OCI-LY7 (cell line): ENCODE measurements at regions not wholly inside any gene's neighbourhood (a gene's known extent, or its start where the extent isn't known, plus 50 kb on each side); places are given as distances from the start of the nearest gene placed in this dataset.
A peak's percentile ranks its signal among the peaks of the same experiment; 100 is the strongest.

ENCODE experiments used
- BruUV-seq: library from RNA; stranded (reverse); fragments of 400-500 nt; replicated peaks from 2 replicates; lab custom pipeline; 2021; lab: Mats Ljungman, UMichigan
- CTCF ChIA-PET: fragments of 300-600 bp; sonication (Branson Sonifier 250); formaldehyde crosslinking; loops from one replicate; lab custom pipeline; 2022; ENCODE audit warnings: antibody characterized with exemption; ENCODE audit not compliant: unreplicated experiment; lab: Charles Lee
- POLR2A ChIA-PET: fragments of 300-600 bp; sonication (Branson Sonifier 250); formaldehyde crosslinking; loops from one replicate; lab custom pipeline; 2022; ENCODE audit warnings: antibody characterized with exemption; lab: Charles Lee
- DNase-seq: peaks from one replicate; pipeline ENCODE4 v3.0.0-alpha.2; 2015; ENCODE audit warnings: low spot score
- H2AFZ ChIP-seq: fragments of 200-600 bp; sonication (generic), shearing (Covaris generic); 2 replicates; pipeline ENCODE4 v1.6.1; 2014; ENCODE audit warnings: mild to moderate bottlenecking, antibody characterized with exemption, low read length, moderate library complexity
- H3K27ac ChIP-seq: fragments of 200-600 bp; sonication (generic); 2 replicates; pipeline ENCODE4 v1.5.1; 2014; ENCODE audit warnings: mixed run types, low read depth, mild to moderate bottlenecking, moderate library complexity, low read length, inconsistent platforms; ENCODE audit not compliant: poor library complexity, severe bottlenecking
- H3K36me3 ChIP-seq: fragments of 200-600 bp; sonication (generic); 2 replicates; pipeline ENCODE4 v1.6.1; 2014; ENCODE audit warnings: mild to moderate bottlenecking, antibody characterized with exemption, low read length, moderate library complexity, mixed read lengths; ENCODE audit not compliant: insufficient read depth
- H3K4me1 ChIP-seq: fragments of 200-600 bp; sonication (generic); 2 replicates; pipeline ENCODE4 v1.5.1; 2014; ENCODE audit warnings: mild to moderate bottlenecking, low read length; ENCODE audit not compliant: insufficient read depth, poor library complexity, severe bottlenecking
- H3K4me2 ChIP-seq: fragments of 200-600 bp; sonication (generic); 2 replicates; pipeline ENCODE4 v1.6.1; 2014; ENCODE audit warnings: mild to moderate bottlenecking, low read length
- H3K4me3 ChIP-seq: fragments of 200-600 bp; sonication (generic); 2 replicates; pipeline ENCODE4 v1.5.1; 2014; ENCODE audit warnings: mild to moderate bottlenecking, low read depth, low read length; ENCODE audit not compliant: poor library complexity, severe bottlenecking
- H3K79me2 ChIP-seq: fragments of 200-600 bp; sonication (generic); 2 replicates; pipeline ENCODE4 v1.6.1; 2016; ENCODE audit warnings: low read depth, mild to moderate bottlenecking, low read length, moderate library complexity, mixed read lengths; ENCODE audit not compliant: insufficient read depth
- H3K9me2 ChIP-seq: fragments of 200-600 bp; sonication (generic); 2 replicates; pipeline ENCODE4 v1.6.1; 2016; ENCODE audit warnings: mild to moderate bottlenecking, low read length, mixed read lengths; ENCODE audit not compliant: insufficient read depth
- H3K9me3 ChIP-seq: fragments of 200-600 bp; sonication (generic); 2 replicates; pipeline ENCODE4 v1.6.1; 2014; ENCODE audit warnings: mild to moderate bottlenecking, mixed run types, low read length, mixed read lengths
- H4K20me1 ChIP-seq: fragments of 200-600 bp; sonication (generic); 2 replicates; pipeline ENCODE4 v1.6.1; 2014; ENCODE audit warnings: mild to moderate bottlenecking, antibody characterized with exemption, low read length, moderate library complexity, mixed read lengths; ENCODE audit not compliant: insufficient read depth
- EZH2phosphoT487 ChIP-seq: fragments of 200-600 bp; sonication (generic); IDR thresholded peaks from 2 replicates; pipeline ENCODE4 v1.6.1; 2018; ENCODE audit warnings: low read depth, borderline replicate concordance, mild to moderate bottlenecking, mixed run types, antibody characterized with exemption, low read length, moderate library complexity, mixed read lengths
- intact Hi-C: fragments of 100-400 bp; cut with micrococcal nuclease; formaldehyde crosslinking; loops from one replicate; pipeline ENCODE4 v1.10.0; 2022; ENCODE audit not compliant: unreplicated experiment
- TF ChIP-seq, protein P1 (sequence below): fragments of 200-600 bp; sonication (generic); conservative IDR thresholded peaks from 2 replicates; pipeline ENCODE4 v1.5.1; 2014; ENCODE audit warnings: mild to moderate bottlenecking, antibody characterized with exemption, low read length, moderate library complexity, mixed read lengths

GRCh38 chr7:136405931-136406777 lies 429.0 kb upstream of the MTPN start:
- Histone ChIP-seq H3K4me1 (peaks cover 30% of the 10 kb centered on the region), H4K20me1 (no peaks in the 10 kb centered on the region), H3K79me2 (no peaks in the 10 kb centered on the region), H3K36me3 (no peaks in the 10 kb centered on the region), H2AFZ (peak overlapping the region; percentile 90), H3K27ac (no peak overlapping the region), H3K4me3 (no peak overlapping the region), H3K4me2 (peak overlapping the region; percentile 27), H3K9me2 (no peaks in the 10 kb centered on the region), H3K9me3 (no peaks in the 10 kb centered on the region)
- intact Hi-C loops: loop anchor here (1.0 kb wide), 1 partner anchor 111 kb away; no protein-coding TSS in a partner anchor
- CTCF ChIA-PET: interaction anchor here (0.5 to 1.0 kb wide), 2 partner anchors 110 to 1949 kb away, joined by 3 to 4 read pairs; no protein-coding TSS in a partner anchor
- TF ChIP-seq, protein P1, sequence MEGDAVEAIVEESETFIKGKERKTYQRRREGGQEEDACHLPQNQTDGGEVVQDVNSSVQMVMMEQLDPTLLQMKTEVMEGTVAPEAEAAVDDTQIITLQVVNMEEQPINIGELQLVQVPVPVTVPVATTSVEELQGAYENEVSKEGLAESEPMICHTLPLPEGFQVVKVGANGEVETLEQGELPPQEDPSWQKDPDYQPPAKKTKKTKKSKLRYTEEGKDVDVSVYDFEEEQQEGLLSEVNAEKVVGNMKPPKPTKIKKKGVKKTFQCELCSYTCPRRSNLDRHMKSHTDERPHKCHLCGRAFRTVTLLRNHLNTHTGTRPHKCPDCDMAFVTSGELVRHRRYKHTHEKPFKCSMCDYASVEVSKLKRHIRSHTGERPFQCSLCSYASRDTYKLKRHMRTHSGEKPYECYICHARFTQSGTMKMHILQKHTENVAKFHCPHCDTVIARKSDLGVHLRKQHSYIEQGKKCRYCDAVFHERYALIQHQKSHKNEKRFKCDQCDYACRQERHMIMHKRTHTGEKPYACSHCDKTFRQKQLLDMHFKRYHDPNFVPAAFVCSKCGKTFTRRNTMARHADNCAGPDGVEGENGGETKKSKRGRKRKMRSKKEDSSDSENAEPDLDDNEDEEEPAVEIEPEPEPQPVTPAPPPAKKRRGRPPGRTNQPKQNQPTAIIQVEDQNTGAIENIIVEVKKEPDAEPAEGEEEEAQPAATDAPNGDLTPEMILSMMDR: peak; percentile 87
- no peak for TF ChIP-seq EZH2phosphoT487
- peak; percentile 82 for DNase-seq
- no TSS peak for BruUV-seq
- POLR2A ChIA-PET: interaction anchor here (3.4 kb wide), 1 partner anchor 15 kb away, joined by 17 read pairs; no protein-coding TSS in a partner anchor

GRCh38 chr7:136403591-136403990 lies 426.4 kb upstream of the MTPN start:
- H3K4me2 ChIP-seq: no peak overlapping the region
- H3K9me3 ChIP-seq: no peaks in the 10 kb centered on the region; the same call in 1 of the 2 replicates
- TF ChIP-seq, protein P1: no peak
- no peak for TF ChIP-seq EZH2phosphoT487
- H3K27ac ChIP-seq: no peak overlapping the region
- no peak overlapping the region for H2AFZ ChIP-seq
- ChIA-PET POLR2A (interaction anchor here (0.6 to 1.4 kb wide), 3 partner anchors 10 to 522 kb away, joined by 3 to 5 read pairs (median 4); no protein-coding TSS in a partner anchor), CTCF (no interaction called here)
- H3K4me3 ChIP-seq: no peak overlapping the region
- BruUV-seq: no TSS peak
- H3K79me2 ChIP-seq: no peaks in the 10 kb centered on the region
- H4K20me1 ChIP-seq: no peaks in the 10 kb centered on the region
- H3K4me1 ChIP-seq: peaks cover 16% of the 10 kb centered on the region
- no peaks in the 10 kb centered on the region for H3K36me3 ChIP-seq
- peak; percentile 56 for DNase-seq
- intact Hi-C loops: no loop called here
- no peaks in the 10 kb centered on the region for H3K9me2 ChIP-seq
